HepG2 (cell line): ENCODE measurements at regions not wholly inside any gene's neighbourhood (a gene's known extent, or its start where the extent isn't known, plus 50 kb on each side); places are given as distances from the start of the nearest gene placed in this dataset.

Experiments
- ATAC-seq: fragments of 200-7000 bp; cut with Tn5 transposase; 3 replicates; pipeline ENCODE4 v1.9.1; 2020; ENCODE audit warnings: mild to moderate bottlenecking, moderate library complexity
- BruUV-seq: library from RNA; stranded (reverse); fragments of 400-500 nt; replicated peaks from 2 replicates; lab custom pipeline; 2021; lab: Mats Ljungman, UMichigan
- CTCF ChIA-PET: fragments of 300-600 bp; formaldehyde crosslinking; extraction: SDS; loops from one replicate; lab custom pipeline; 2021; ENCODE audit warnings: low total read pairs, inconsistent platforms, low intra/inter-chr PET ratio; lab: Yijun Ruan, JAX
- POLR2A ChIA-PET: fragments of 350-600 bp; sonication (Branson Sonifier 250); formaldehyde crosslinking; loops from one replicate; lab custom pipeline; 2020; ENCODE audit warnings: antibody characterized with exemption, inconsistent platforms; lab: Yijun Ruan, JAX
- DNase-seq: peaks from one replicate; pipeline ENCODE4 v3.0.0-alpha.2; 2015; ENCODE audit warnings: low spot score
- FAIRE-seq: peaks from 3 replicates; lab custom pipeline; 2011; peaks lifted over from hg19 to GRCh38; lab: Jason Lieb, UNC
- H2AFZ ChIP-seq: one replicate; pipeline ENCODE4 v1.6.1; 2011; ENCODE audit warnings: low read length, inconsistent platforms
- H3K27ac ChIP-seq: fragments of 300-600 bp; 3 replicates; pipeline ENCODE4 v1.8.0; 2011; ENCODE audit warnings: mixed run types, mild to moderate bottlenecking, mixed read lengths, low read length, inconsistent platforms; ENCODE audit not compliant: insufficient read depth; ENCODE audit errors: extremely low read length
- H3K27me3 ChIP-seq, 2 experiments: fragments of 200-600 bp in 1 of 2; 2 replicates in 1 of 2; 3 replicates in 1 of 2; pipeline versions ENCODE4 v1.6.0 to v1.8.0; 2011; ENCODE audit warnings: low read length in 2 of 2, mild to moderate bottlenecking in 2 of 2, moderate library complexity in 2 of 2, inconsistent platforms in 1 of 2; ENCODE audit not compliant: insufficient read depth in 2 of 2, control insufficient read depth in 1 of 2
- H3K36me3 ChIP-seq, 2 experiments: fragments of 200-600 bp in 1 of 2; replicated peaks in 1 of 2; 2 replicates in 1 of 2; 3 replicates in 1 of 2; pipeline versions ENCODE4 v1.5.1 to v1.8.0; 2011; ENCODE audit warnings: low read length in 2 of 2, inconsistent platforms in 1 of 2; ENCODE audit not compliant: insufficient read depth in 2 of 2, control insufficient read depth in 1 of 2
- H3K4me1 ChIP-seq: 2 replicates; pipeline ENCODE4 v1.5.1; 2012; ENCODE audit warnings: low read length, inconsistent platforms; ENCODE audit not compliant: insufficient read depth
- H3K4me2 ChIP-seq: 2 replicates; pipeline ENCODE4 v1.6.0; 2011; ENCODE audit warnings: low read depth, low read length, inconsistent platforms
- H3K4me3 ChIP-seq, 3 experiments: fragments of 200-600 bp in 1 of 3; sonication (generic), shearing (Covaris generic) in 1 of 3; replicated peaks in 1 of 3; 2 replicates each; pipeline ENCODE4 v1.5.1; 2011 to 2016; ENCODE audit warnings: low read length in 3 of 3, inconsistent platforms in 2 of 3, low read depth in 2 of 3, mild to moderate bottlenecking in 2 of 3, control low read depth in 1 of 3, mixed read lengths in 1 of 3; ENCODE audit not compliant: insufficient read depth in 1 of 3
- H3K79me2 ChIP-seq: one replicate; pipeline ENCODE4 v1.6.1; 2011; ENCODE audit warnings: low read length, inconsistent platforms; ENCODE audit not compliant: insufficient read depth
- H3K9ac ChIP-seq: 2 replicates; pipeline ENCODE4 v1.6.0; 2011; ENCODE audit warnings: mild to moderate bottlenecking, low read depth, low read length, inconsistent platforms; ENCODE audit not compliant: insufficient read depth
- H3K9me3 ChIP-seq: 2 replicates; pipeline ENCODE4 v1.5.1; 2012; ENCODE audit warnings: mild to moderate bottlenecking, low read length
- H4K20me1 ChIP-seq: 2 replicates; pipeline ENCODE4 v1.6.0; 2011; ENCODE audit warnings: inconsistent platforms, mild to moderate bottlenecking, low read length, moderate library complexity; ENCODE audit not compliant: insufficient read depth
- CEBPB ChIP-seq: IDR thresholded peaks from 2 replicates; pipeline ENCODE4 v1.6.1; 2011; ENCODE audit warnings: low read depth, low read length, improper control_type of control experiment, borderline replicate concordance
- CREB1 ChIP-seq, 2 experiments: fragments of 450-650 bp in 1 of 2; IDR thresholded peaks; 2 replicates each; pipeline ENCODE4 v1.6.1; 2016 to 2017; ENCODE audit warnings: control low read depth in 1 of 2, mild to moderate bottlenecking in 1 of 2, missing compliant biosample characterization in 1 of 2, missing genetic modification characterization in 1 of 2
- HMG20B ChIP-seq: conservative IDR thresholded peaks from 2 replicates; pipeline ENCODE4 v1.6.1; 2016; ENCODE audit warnings: missing genetic modification reagents, missing compliant biosample characterization
- NONO ChIP-seq, 2 experiments: fragments of 450-650 bp in 1 of 2; sonication (generic) in 1 of 2; formaldehyde crosslinking in 1 of 2; IDR thresholded peaks in 1 of 2; conservative IDR thresholded peaks in 1 of 2; 2 replicates each; pipeline versions ENCODE4 v1.6.1 to v1.8.0; 2017 to 2022; ENCODE audit warnings: mild to moderate bottlenecking in 1 of 2, missing genetic modification reagents in 1 of 2, moderate library complexity in 1 of 2
- SOX5 ChIP-seq: IDR thresholded peaks from 2 replicates; pipeline ENCODE4 v1.6.1; 2016; ENCODE audit warnings: borderline replicate concordance
- SOX6 ChIP-seq, 2 experiments: fragments of 450-650 bp in 1 of 2; sonication (generic) in 1 of 2; formaldehyde crosslinking in 1 of 2; IDR thresholded peaks; 2 replicates each; pipeline versions ENCODE4 v1.4.0 to v1.6.1; 2017 to 2020; ENCODE audit warnings: antibody characterized with exemption in 1 of 2, mild to moderate bottlenecking in 1 of 2, missing genetic modification reagents in 1 of 2
- ZNF354B ChIP-seq: sonication (generic); formaldehyde crosslinking; IDR thresholded peaks from 2 replicates; pipeline ENCODE4 v1.8.0; 2022; ENCODE audit warnings: mild to moderate bottlenecking, missing genetic modification reagents
- ZNF678 ChIP-seq: sonication (generic); formaldehyde crosslinking; IDR thresholded peaks from 2 replicates; pipeline ENCODE4 v1.4.0; 2020; ENCODE audit warnings: mild to moderate bottlenecking, missing genetic modification reagents
- WGBS: methylation state at CpG from one replicate; pipeline ENCODE4 v1.1.6; 2017; ENCODE audit warnings: low lambda C conversion rate; 5-methylcytosine and 5-hydroxymethylcytosine counted together
- in situ Hi-C: cut with HindIII; loops from 2 replicates; pipeline ENCODE4 v1.10.0; 2017; ENCODE audit warnings: low pct_unique_long_range_greater_than_20kb; ENCODE audit not compliant: extremely low pct_ligation_motif_present
- intact Hi-C: fragments of 100-400 bp; cut with micrococcal nuclease; formaldehyde crosslinking; loops from one replicate; pipeline ENCODE4 v1.10.0; 2022; ENCODE audit not compliant: unreplicated experiment
- TF ChIP-seq, protein P1 (sequence below): sonication (generic); formaldehyde crosslinking; IDR thresholded peaks from 2 replicates; pipeline ENCODE4 v1.5.1; 2020; ENCODE audit warnings: missing genetic modification reagents, mild to moderate bottlenecking, borderline replicate concordance

DNA sequence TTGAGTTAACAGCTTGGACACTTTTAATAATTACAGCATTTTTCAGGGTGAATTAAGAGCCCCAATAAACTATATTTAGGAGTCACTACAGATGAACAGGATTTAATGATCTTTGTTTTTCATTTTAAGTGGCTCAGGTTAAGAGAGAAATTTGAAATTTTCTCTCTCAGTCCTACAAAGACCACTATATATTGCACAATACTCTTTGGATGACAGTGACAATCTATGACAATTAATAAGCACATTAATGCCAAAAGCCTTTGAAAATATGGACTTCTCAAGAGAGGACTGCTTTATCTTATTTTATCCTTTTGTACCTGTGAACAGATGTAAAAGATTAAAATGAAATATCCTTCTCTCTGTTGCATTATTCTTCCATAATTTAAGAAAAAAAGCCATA, 151.1 kb upstream of the IRX5 start:
- no TSS peak for BruUV-seq
- H3K4me1 ChIP-seq = no peaks in the 10 kb centered on the region
- no peak overlapping the region for H3K4me3 ChIP-seq
- FAIRE-seq = no peak
- H3K9me3 ChIP-seq = no peaks in the 10 kb centered on the region
- H3K9ac ChIP-seq = no peak overlapping the region
- H3K4me2 ChIP-seq = no peak overlapping the region
- H3K27ac ChIP-seq = no peak overlapping the region
- H3K79me2 ChIP-seq = no peaks in the 10 kb centered on the region
- H3K36me3 ChIP-seq = no peaks in the 10 kb centered on the region
- ChIA-PET CTCF (no interaction called here), POLR2A (no interaction called here)
- intact Hi-C loops = no loop called here
- no peaks in the 10 kb centered on the region for H3K27me3 ChIP-seq
- in situ Hi-C loops = no loop called here
- no peak for ATAC-seq
- TF ChIP-seq CEBPB = peak; percentile 85
- no peak for TF ChIP-seq NONO (IDR thresholded peaks at IDR 0.05)
- TF ChIP-seq NONO (CRISPR knock-in tag; conservative IDR thresholded peaks at IDR 0.05) = no peak
- no peak for TF ChIP-seq CREB1 (IDR thresholded peaks at IDR 0.05)
- no peak for TF ChIP-seq CREB1 (CRISPR knock-in tag; IDR thresholded peaks at IDR 0.05)
- H4K20me1 ChIP-seq = no peaks in the 10 kb centered on the region
- no peak for DNase-seq
- no peak overlapping the region for H2AFZ ChIP-seq

DNA sequence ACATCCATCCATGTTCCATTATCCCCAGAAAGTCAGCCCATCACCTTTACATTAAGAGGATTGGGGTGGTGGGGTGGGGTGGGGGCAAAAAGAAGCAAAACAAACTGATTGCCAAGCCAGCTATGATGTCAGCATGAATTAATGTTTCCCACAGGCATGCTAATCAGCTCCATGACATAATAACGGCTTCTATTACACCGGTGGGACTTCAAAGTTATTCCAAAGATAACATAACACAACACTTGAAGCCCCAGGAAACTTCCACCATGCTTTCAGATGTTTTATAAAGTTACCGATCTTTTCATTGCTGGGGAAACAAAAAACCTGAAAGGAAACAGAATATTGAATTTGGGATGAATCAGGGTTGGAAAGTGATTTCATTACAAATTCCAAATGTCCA, 155.9 kb upstream of the IRX5 start:
- POLR2A ChIA-PET = no interaction called here
- H3K4me1 ChIP-seq = no peaks in the 10 kb centered on the region
- ATAC-seq (no peak), DNase-seq (no peak), FAIRE-seq (no peak)
- no peak overlapping the region for H3K27ac ChIP-seq
- CTCF ChIA-PET = no interaction called here
- H4K20me1 ChIP-seq = no peaks in the 10 kb centered on the region
- intact Hi-C loops (no loop called here), in situ Hi-C loops (no loop called here)
- H3K9ac ChIP-seq = no peak overlapping the region
- H3K79me2 ChIP-seq = no peaks in the 10 kb centered on the region
- TF ChIP-seq SOX5 (CRISPR knock-in tag) = no peak
- no peak for TF ChIP-seq SOX6 (IDR thresholded peaks at IDR 0.05)
- no peak for TF ChIP-seq SOX6 (CRISPR knock-in tag; IDR thresholded peaks at IDR 0.05)
- TF ChIP-seq HMG20B (CRISPR knock-in tag) = no peak
- no peak for TF ChIP-seq ZNF678 (CRISPR knock-in tag)
- no peak for TF ChIP-seq CREB1 (IDR thresholded peaks at IDR 0.05)
- TF ChIP-seq CREB1 (CRISPR knock-in tag; IDR thresholded peaks at IDR 0.05) = no peak
- TF ChIP-seq ZNF354B (CRISPR knock-in tag) = no peak
- TF ChIP-seq, protein P1, sequence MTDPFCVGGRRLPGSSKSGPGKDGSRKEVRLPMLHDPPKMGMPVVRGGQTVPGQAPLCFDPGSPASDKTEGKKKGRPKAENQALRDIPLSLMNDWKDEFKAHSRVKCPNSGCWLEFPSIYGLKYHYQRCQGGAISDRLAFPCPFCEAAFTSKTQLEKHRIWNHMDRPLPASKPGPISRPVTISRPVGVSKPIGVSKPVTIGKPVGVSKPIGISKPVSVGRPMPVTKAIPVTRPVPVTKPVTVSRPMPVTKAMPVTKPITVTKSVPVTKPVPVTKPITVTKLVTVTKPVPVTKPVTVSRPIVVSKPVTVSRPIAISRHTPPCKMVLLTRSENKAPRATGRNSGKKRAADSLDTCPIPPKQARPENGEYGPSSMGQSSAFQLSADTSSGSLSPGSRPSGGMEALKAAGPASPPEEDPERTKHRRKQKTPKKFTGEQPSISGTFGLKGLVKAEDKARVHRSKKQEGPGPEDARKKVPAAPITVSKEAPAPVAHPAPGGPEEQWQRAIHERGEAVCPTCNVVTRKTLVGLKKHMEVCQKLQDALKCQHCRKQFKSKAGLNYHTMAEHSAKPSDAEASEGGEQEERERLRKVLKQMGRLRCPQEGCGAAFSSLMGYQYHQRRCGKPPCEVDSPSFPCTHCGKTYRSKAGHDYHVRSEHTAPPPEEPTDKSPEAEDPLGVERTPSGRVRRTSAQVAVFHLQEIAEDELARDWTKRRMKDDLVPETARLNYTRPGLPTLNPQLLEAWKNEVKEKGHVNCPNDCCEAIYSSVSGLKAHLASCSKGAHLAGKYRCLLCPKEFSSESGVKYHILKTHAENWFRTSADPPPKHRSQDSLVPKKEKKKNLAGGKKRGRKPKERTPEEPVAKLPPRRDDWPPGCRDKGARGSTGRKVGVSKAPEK (CRISPR knock-in tag) = no peak
- WGBS = 37% methylated on average over 3 of the region's 3 CpGs
- H3K9me3 ChIP-seq = no peaks in the 10 kb centered on the region
- no peak overlapping the region for H3K4me3 ChIP-seq
- BruUV-seq = no TSS peak
- no peaks in the 10 kb centered on the region for H3K27me3 ChIP-seq
- no peak overlapping the region for H2AFZ ChIP-seq
- no peak overlapping the region for H3K4me2 ChIP-seq
- H3K36me3 ChIP-seq = no peaks in the 10 kb centered on the region
